Left ventricle myocardium inferior (tissue), 1 donor: ENCODE measurements at regions not wholly inside any gene's neighbourhood (a gene's known extent, or its start where the extent isn't known, plus 50 kb on each side); places are given as distances from the start of the nearest gene placed in this dataset.

Experiments used
- DNase-seq: peaks from one replicate; pipeline ENCODE4 v3.0.0-alpha.2; 2020
- H3K27ac ChIP-seq: fragments of 200-600 bp; replicated peaks from 2 replicates; pipeline ENCODE4 v1.8.0; 2021
- H3K27me3 ChIP-seq: fragments of 200-600 bp; 2 replicates; pipeline ENCODE4 v1.8.0; 2021; ENCODE audit warnings: low read depth
- H3K36me3 ChIP-seq: fragments of 200-600 bp; 2 replicates; pipeline ENCODE4 v1.8.0; 2021
- H3K4me1 ChIP-seq: fragments of 200-600 bp; 2 replicates; pipeline ENCODE4 v1.8.0; 2021
- H3K4me3 ChIP-seq: fragments of 200-600 bp; 2 replicates; pipeline ENCODE4 v1.8.0; 2021; ENCODE audit warnings: mild to moderate bottlenecking, moderate library complexity
- H3K9me3 ChIP-seq: fragments of 200-600 bp; replicated peaks from 2 replicates; pipeline ENCODE4 v1.8.0; 2021
- intact Hi-C: fragments of 100-400 bp; cut with micrococcal nuclease; formaldehyde crosslinking; loops from one replicate; pipeline ENCODE4 v1.11.0; 2022
- TF ChIP-seq, protein P1 (sequence below): fragments of 200-600 bp; IDR thresholded peaks from 2 replicates; pipeline ENCODE4 v1.8.0; 2021; ENCODE audit warnings: antibody characterized with exemption, mild to moderate bottlenecking, borderline replicate concordance
- donor health status: DM: no; HTN: yes; CAD: no; lungs with severe emphysema.

DNA sequence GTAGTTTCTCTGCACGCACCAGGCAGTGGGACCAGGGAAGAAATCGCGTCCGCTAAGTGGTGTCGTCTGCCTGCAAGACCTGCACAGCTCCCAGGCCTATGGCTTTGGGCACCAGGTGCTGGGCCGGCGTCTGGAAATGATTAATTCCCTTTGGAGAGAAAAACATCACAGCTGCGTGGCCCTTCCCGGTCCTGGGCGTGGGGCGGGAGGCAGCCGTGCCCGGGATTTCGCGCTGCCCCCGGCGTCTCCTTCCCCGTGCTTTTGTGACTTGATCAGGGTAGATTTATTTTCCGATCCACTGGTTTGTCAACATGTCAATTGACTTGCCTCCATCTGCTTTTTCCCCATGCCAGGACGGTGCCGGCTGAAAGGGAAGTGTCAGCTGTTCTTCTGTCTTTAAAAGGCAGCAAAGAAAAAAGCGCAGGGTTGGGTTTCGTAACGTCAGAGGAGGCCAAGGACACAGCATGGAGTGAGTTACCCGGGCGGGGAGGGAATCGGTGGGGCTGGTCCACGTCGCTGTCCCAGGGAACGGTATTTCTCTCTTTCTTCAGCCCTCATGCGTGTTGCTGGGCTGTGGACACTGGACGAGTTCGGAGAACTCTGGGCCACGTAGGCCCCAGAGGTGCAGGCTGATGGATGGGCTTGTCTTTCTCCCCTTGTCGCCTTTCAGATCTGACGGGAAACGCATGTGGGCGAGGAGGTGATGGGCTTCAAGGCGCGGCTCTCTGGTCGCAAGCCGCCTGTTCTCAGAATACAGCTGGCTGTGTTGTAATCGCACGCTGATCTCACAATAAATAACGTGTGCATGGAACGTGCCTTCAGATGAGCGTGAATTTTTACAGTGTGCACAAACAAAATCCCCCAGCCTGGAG is 188.1 kb upstream of the ZNF469 start:
- intact Hi-C loops: loop anchor here (10.0 kb wide), 1 partner anchor 240 kb away; no protein-coding TSS in a partner anchor
- H3K4me3 ChIP-seq: no peak overlapping the region
- TF ChIP-seq, protein P1, sequence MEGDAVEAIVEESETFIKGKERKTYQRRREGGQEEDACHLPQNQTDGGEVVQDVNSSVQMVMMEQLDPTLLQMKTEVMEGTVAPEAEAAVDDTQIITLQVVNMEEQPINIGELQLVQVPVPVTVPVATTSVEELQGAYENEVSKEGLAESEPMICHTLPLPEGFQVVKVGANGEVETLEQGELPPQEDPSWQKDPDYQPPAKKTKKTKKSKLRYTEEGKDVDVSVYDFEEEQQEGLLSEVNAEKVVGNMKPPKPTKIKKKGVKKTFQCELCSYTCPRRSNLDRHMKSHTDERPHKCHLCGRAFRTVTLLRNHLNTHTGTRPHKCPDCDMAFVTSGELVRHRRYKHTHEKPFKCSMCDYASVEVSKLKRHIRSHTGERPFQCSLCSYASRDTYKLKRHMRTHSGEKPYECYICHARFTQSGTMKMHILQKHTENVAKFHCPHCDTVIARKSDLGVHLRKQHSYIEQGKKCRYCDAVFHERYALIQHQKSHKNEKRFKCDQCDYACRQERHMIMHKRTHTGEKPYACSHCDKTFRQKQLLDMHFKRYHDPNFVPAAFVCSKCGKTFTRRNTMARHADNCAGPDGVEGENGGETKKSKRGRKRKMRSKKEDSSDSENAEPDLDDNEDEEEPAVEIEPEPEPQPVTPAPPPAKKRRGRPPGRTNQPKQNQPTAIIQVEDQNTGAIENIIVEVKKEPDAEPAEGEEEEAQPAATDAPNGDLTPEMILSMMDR: no peak
- no peak overlapping the region for H3K27ac ChIP-seq
- no peaks in the 10 kb centered on the region for H3K4me1 ChIP-seq
- H3K27me3 ChIP-seq: no peaks in the 10 kb centered on the region
- no peak for DNase-seq
- H3K9me3 ChIP-seq: no peaks in the 10 kb centered on the region
- no peaks in the 10 kb centered on the region for H3K36me3 ChIP-seq

DNA sequence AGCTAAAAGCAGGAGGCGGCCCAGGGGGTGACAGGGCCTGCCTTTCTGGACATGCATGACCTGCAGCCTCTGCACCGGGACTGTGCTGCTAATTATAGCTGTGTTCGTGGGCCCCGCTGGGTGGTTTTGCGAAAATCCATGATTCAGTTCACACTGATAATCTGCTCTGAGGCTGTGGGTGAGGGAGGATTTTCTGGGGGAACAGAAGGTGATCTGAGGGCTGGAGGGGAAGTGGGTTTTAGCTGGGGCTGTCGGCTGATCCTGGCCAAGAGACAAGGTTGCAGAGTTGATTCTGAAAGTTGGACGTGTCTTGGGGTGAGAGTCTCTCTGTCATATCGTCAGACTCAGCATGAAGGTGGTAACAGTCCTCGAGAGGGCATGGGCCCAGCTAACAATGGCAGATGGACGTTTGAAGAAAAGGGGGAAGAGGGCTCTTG is 187.5 kb upstream of the ZNF469 start:
- Histone ChIP-seq H3K9me3 (no peaks in the 10 kb centered on the region), H3K4me1 (no peaks in the 10 kb centered on the region), H3K4me3 (no peak overlapping the region), H3K36me3 (no peaks in the 10 kb centered on the region), H3K27ac (no peak overlapping the region), H3K27me3 (peaks cover 3% of the 10 kb centered on the region)
- no peak for DNase-seq
- TF ChIP-seq, protein P1: no peak
- intact Hi-C loops: loop anchor here (10.0 kb wide), 1 partner anchor 240 kb away; no protein-coding TSS in a partner anchor

DNA sequence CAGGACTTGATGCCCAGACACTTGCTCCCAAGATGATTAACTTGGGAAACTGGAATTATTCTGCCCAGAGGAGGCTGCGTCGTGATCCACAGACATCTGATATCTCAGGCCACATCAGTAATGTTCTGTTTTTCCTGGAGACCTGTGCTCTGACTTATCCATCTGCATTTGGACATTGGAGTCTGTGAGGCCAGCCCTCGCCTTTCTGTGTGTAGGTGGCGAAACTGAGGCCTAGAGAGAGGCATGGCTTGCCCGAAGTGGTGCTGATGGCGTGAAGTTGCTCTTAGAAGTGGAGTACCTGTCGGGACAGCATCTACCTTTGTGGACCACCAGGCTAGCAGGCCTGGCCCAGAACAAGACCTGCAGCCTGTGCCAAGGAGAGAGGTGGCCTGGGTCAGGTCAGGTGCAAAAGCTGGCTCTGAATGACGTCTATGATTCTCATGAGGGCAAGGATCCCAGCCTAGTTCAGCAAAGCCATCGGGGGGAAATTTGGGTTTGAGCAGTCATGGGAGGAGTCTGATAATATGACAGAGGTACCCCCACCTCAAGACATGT is 186.8 kb upstream of the ZNF469 start:
- no peak overlapping the region for H3K27ac ChIP-seq
- intact Hi-C loops: loop anchor here (10.0 kb wide), 1 partner anchor 239 kb away; no protein-coding TSS in a partner anchor

DNA sequence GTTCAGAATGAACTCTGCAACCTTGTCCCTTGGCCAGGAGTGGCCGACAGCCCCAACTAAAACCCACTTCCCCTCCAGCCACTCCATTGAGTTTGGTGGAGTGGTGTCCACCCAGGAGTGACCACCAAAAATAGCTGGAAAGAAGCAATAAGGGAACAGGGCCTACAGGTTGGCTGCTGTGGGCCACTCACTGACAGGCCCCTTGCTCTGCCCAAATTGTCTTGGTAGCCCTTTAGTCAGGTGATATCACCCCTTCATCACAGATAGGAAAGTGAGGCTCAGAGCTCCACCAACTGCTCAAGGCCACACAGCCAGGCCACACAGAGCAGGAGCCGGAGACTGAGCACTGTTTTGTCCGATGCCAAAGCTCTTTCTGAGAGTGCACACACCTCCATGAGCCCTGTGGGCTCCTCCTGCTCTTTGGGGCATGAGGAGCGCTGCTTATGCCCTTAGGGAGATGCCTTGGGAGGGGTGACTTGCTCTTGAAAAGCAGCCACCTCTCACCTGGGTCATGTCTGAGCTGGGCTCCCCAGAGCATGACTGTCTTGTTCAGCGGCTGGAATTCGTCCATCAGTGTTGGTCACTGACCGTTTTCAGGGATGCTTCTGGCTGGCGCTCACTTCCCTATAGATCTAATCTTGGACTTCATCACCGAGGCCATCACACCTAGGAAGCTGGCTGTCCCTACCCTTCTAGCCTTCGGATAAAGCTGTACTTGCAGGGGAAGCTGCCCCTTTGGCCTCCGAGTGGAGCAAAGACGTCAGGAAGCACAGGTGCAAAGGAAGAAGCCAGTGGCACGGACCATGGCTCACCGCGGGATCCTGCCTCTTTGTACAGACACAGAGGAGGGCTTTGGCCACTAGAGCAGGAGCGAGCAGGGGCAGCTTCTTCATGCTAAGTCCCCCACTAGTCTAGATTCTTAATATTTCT is 186.0 kb upstream of the ZNF469 start:
- H3K4me3 ChIP-seq: no peak overlapping the region
- no peaks in the 10 kb centered on the region for H3K4me1 ChIP-seq
- no peaks in the 10 kb centered on the region for H3K9me3 ChIP-seq
- H3K27me3 ChIP-seq: peaks cover 7% of the 10 kb centered on the region
- H3K27ac ChIP-seq: no peak overlapping the region
- no peaks in the 10 kb centered on the region for H3K36me3 ChIP-seq
- TF ChIP-seq, protein P1: no peak
- intact Hi-C loops: loop anchor here (10.0 kb wide), 1 partner anchor 238 kb away; no protein-coding TSS in a partner anchor
- no peak for DNase-seq

More for the DNA sequence above, 186.8 kb upstream of the ZNF469 start:
- no peak overlapping the region for H3K4me3 ChIP-seq
- TF ChIP-seq, protein P1: no peak
- H3K36me3 ChIP-seq: no peaks in the 10 kb centered on the region
- DNase-seq: no peak
- H3K9me3 ChIP-seq: no peaks in the 10 kb centered on the region
- no peaks in the 10 kb centered on the region for H3K4me1 ChIP-seq
- peaks cover 7% of the 10 kb centered on the region for H3K27me3 ChIP-seq
